Panc1 (cell line): ENCODE measurements at regions not wholly inside any gene's neighbourhood (a gene's known extent, or its start where the extent isn't known, plus 50 kb on each side); places are given as distances from the start of the nearest gene placed in this dataset.

Source experiments
- POLR2AphosphoS5 ChIP-seq: IDR thresholded peaks from 2 replicates; pipeline ENCODE4 v1.6.1; 2012; ENCODE audit warnings: mild to moderate bottlenecking, low read depth, low read length, moderate library complexity
- SIN3A ChIP-seq: IDR thresholded peaks from 2 replicates; pipeline ENCODE4 v1.6.1; 2012; ENCODE audit warnings: low read depth, mild to moderate bottlenecking, low read length, moderate library complexity, borderline replicate concordance; ENCODE audit not compliant: insufficient read depth
- TF ChIP-seq, protein P1 (sequence below): fragments of 450-650 bp; IDR thresholded peaks from 2 replicates; pipeline ENCODE4 v1.5.1; 2017; ENCODE audit warnings: mild to moderate bottlenecking

DNA sequence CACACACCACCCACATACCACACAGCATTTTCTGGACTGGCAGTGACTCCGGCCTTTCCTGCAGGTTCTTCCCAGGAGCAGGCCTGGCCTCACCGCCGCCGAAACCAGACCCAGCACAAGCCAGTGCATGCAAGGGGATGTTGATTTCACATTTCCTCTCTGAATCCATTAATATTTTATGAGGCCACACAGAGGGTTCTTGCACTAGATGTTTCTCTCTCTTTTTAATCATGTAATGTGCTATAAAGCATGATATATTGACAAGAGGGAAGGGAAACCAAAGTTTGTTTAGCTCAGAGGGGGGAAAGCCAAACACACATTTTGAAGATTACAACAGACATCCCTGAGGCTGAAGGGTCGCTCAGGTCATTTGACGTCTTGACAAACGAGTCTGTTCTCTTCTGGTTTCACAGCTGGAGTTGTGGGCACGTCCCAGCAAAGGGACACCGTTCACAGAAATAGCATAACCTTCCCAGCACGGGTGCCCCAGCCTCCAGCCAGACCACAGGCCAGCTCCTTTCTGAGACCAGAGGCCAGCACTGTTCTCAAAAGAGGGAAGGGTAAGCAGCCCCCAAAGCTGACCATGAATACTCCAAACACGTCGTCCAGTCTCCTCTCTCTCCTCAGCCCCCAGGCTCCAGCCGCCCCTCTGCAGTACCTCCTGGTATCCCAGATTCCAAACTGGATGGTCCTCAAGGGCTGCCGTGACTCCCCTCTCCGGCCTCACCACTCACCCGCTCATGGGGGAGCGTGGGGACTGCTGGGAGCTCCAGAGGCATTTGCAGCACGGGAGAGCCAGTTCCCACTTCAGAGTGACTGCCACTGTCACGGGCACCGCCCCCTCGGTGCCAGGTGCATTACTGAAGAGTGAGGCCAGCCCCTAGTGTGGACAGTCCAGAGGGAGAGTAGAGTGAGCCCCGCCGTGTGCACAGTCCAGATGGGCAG lies 340.3 kb upstream of the SALL3 start:
- TF ChIP-seq, protein P1, sequence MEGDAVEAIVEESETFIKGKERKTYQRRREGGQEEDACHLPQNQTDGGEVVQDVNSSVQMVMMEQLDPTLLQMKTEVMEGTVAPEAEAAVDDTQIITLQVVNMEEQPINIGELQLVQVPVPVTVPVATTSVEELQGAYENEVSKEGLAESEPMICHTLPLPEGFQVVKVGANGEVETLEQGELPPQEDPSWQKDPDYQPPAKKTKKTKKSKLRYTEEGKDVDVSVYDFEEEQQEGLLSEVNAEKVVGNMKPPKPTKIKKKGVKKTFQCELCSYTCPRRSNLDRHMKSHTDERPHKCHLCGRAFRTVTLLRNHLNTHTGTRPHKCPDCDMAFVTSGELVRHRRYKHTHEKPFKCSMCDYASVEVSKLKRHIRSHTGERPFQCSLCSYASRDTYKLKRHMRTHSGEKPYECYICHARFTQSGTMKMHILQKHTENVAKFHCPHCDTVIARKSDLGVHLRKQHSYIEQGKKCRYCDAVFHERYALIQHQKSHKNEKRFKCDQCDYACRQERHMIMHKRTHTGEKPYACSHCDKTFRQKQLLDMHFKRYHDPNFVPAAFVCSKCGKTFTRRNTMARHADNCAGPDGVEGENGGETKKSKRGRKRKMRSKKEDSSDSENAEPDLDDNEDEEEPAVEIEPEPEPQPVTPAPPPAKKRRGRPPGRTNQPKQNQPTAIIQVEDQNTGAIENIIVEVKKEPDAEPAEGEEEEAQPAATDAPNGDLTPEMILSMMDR = no peak
- TF ChIP-seq SIN3A (no peak), POLR2AphosphoS5 (no peak)
